DMS 273 (cell line): ENCODE measurements at regions not wholly inside any gene's neighbourhood (a gene's known extent, or its start where the extent isn't known, plus 50 kb on each side); places are given as distances from the start of the nearest gene placed in this dataset.
"Not testable (repeated sequence)": the region's sequence is repeated elsewhere in the genome, so short reads cannot be mapped to it uniquely, and the experiment has no call there.

Experiments used
- DNase-seq: peaks from one replicate; lab custom pipeline; 2025; ENCODE audit not compliant: unreplicated experiment; lab: John Stamatoyannopoulos, UW

- no peak for DNase-seq
Observed at GRCh38 chr16:62889097-62889496, 852.9 kb upstream of the CDH8 start.

- DNase-seq = no peak
Observed at GRCh38 chr16:62883509-62883908, 847.3 kb upstream of the CDH8 start.

- no peak for DNase-seq
Observed at GRCh38 chr16:62882552-62883221, 846.4 kb upstream of the CDH8 start.

- DNase-seq = no peak
Observed at GRCh38 chr16:62876133-62876532, 839.9 kb upstream of the CDH8 start.

GRCh38 chr16:62872339-62872738, 836.1 kb upstream of the CDH8 start:
- no peak for DNase-seq

GRCh38 chr16:62870554-62870953, 834.3 kb upstream of the CDH8 start:
- DNase-seq = peak; percentile 42

GRCh38 chr16:62869837-62870236, 833.6 kb upstream of the CDH8 start:
- DNase-seq = no peak

GRCh38 chr16:62863139-62863538, 826.9 kb upstream of the CDH8 start:
- no peak for DNase-seq

- no peak for DNase-seq
Observed at GRCh38 chr16:62853887-62854286, 817.6 kb upstream of the CDH8 start.

GRCh38 chr16:62846399-62847057, 810.3 kb upstream of the CDH8 start:
- DNase-seq = no peak

GRCh38 chr16:62832214-62832613, 796.0 kb upstream of the CDH8 start:
- DNase-seq = no peak

- DNase-seq = no peak
Observed at GRCh38 chr16:62831235-62831850, 795.1 kb upstream of the CDH8 start.

- DNase-seq = no peak
Observed at GRCh38 chr16:62829607-62830006, 793.4 kb upstream of the CDH8 start.

GRCh38 chr16:62829084-62829483, 792.8 kb upstream of the CDH8 start:
- DNase-seq = no peak

GRCh38 chr16:62821824-62822223, 785.6 kb upstream of the CDH8 start:
- DNase-seq = no peak

- DNase-seq = no peak
Observed at GRCh38 chr16:62816971-62817519, 780.8 kb upstream of the CDH8 start.

- no peak for DNase-seq
Observed at GRCh38 chr16:62814891-62815290, 778.7 kb upstream of the CDH8 start.

- no peak for DNase-seq
Observed at GRCh38 chr16:62805221-62805857, 769.1 kb upstream of the CDH8 start.

- no peak for DNase-seq
Observed at GRCh38 chr16:62794724-62795123, 758.5 kb upstream of the CDH8 start.

GRCh38 chr16:62780081-62780480, 743.8 kb upstream of the CDH8 start:
- DNase-seq = not testable (repeated sequence)

GRCh38 chr16:62764572-62764971, 728.3 kb upstream of the CDH8 start:
- DNase-seq = no peak

GRCh38 chr16:62760398-62760797, 724.2 kb upstream of the CDH8 start:
- peak; percentile 92 for DNase-seq
